Gastrocnemius medialis (tissue), 4 donors: ENCODE measurements at regions not wholly inside any gene's neighbourhood (a gene's known extent, or its start where the extent isn't known, plus 50 kb on each side); places are given as distances from the start of the nearest gene placed in this dataset.

Source experiments
- CTCF ChIP-seq, 5 experiments: fragments of 450-650 bp in 3 of 5; fragments of 200-600 bp in 2 of 5; sonication (generic) in 2 of 5; IDR thresholded peaks in 4 of 5; conservative IDR thresholded peaks in 1 of 5; 1 replicate in 4 of 5; 2 replicates in 1 of 5; pipeline ENCODE4 v1.5.1; 2016 to 2019; ENCODE audit warnings: antibody characterized with exemption in 5 of 5, mild to moderate bottlenecking in 3 of 5, moderate library complexity in 3 of 5
- POLR2A ChIP-seq, 2 donors: fragments of 450-650 bp; IDR thresholded peaks; one replicate each; pipeline ENCODE4 v1.6.1; 2017; ENCODE audit warnings: antibody characterized with exemption in 2 of 2, mild to moderate bottlenecking in 2 of 2, moderate library complexity in 2 of 2

GRCh38 chr4:95638920-95639501 is 90.2 kb upstream of the UNC5C start:
- TF ChIP-seq POLR2A (IDR thresholded peaks at IDR 0.05) (no peak), CTCF (IDR thresholded peaks at IDR 0.05 in 4 of 5, conservative IDR thresholded peaks at IDR 0.05 in 1 of 5) (no peak)
